HCT116 (cell line): ENCODE measurements at regions not wholly inside any gene's neighbourhood (a gene's known extent, or its start where the extent isn't known, plus 50 kb on each side); places are given as distances from the start of the nearest gene placed in this dataset.

Experiments used
- ATAC-seq: fragments of 200-7000 bp; cut with Tn5 transposase; 2 replicates; pipeline ENCODE4 v1.9.1; 2020; ENCODE audit warnings: mild to moderate bottlenecking, moderate library complexity
- BruUV-seq: library from RNA; stranded (reverse); fragments of 400-500 nt; replicated peaks from 2 replicates; lab custom pipeline; 2021; lab: Mats Ljungman, UMichigan
- CTCF ChIA-PET: fragments of 300-600 bp; sonication (Branson Sonifier 250); formaldehyde crosslinking; loops from one replicate; lab custom pipeline; 2021; ENCODE audit warnings: antibody characterized with exemption; lab: Charles Lee
- POLR2A ChIA-PET: fragments of 300-600, 350-600 bp; sonication (Branson Sonifier 250); formaldehyde crosslinking; loops from one replicate; lab custom pipeline; 2021; ENCODE audit warnings: antibody characterized with exemption; lab: Charles Lee
- RAD21 ChIA-PET, 2 experiments: fragments of 300-600 bp; sonication (Branson Sonifier 250); formaldehyde crosslinking; loops; one replicate each; lab custom pipeline; 2023; ENCODE audit warnings: low total read pairs in 2 of 2; ENCODE audit not compliant: uncharacterized antibody in 2 of 2, unreplicated experiment in 2 of 2, low non-redundant PET in 1 of 2; lab: Charles Lee
- DNase-seq: peaks from one replicate; pipeline ENCODE4 v3.0.0-alpha.2; 2010; ENCODE audit warnings: low read depth, low spot score
- H2AFZ ChIP-seq: fragments of 200-600 bp; shearing (Covaris generic), sonication (generic); 2 replicates; pipeline ENCODE4 v1.6.1; 2017; ENCODE audit warnings: low read depth, mixed run types, mixed read lengths, antibody characterized with exemption, low read length; ENCODE audit not compliant: poor library complexity, severe bottlenecking
- H3K27ac ChIP-seq: 2 replicates; pipeline ENCODE4 v1.5.1; 2012; ENCODE audit warnings: low read depth, low read length
- H3K27me3 ChIP-seq: fragments of 200-600 bp; sonication (generic); 2 replicates; pipeline ENCODE4 v1.6.1; 2016; ENCODE audit warnings: mixed run types, low read length, mixed read lengths; ENCODE audit not compliant: insufficient read depth
- H3K36me3 ChIP-seq, 2 experiments: fragments of 200-500 bp in 1 of 2; fragments of 200-600 bp in 1 of 2; sonication (Bioruptor generic) in 1 of 2; sonication (generic) in 1 of 2; 2 replicates each; pipeline versions ENCODE4 v1.5.1 to v1.6.1; 2014 to 2016; ENCODE audit warnings: low read length in 2 of 2, inconsistent platforms in 1 of 2, mixed read lengths in 1 of 2, mixed run types in 1 of 2; ENCODE audit not compliant: insufficient read depth in 2 of 2, control insufficient read depth in 1 of 2
- H3K4me1 ChIP-seq, 2 experiments: fragments of 200-600 bp in 1 of 2; sonication (generic) in 1 of 2; 2 replicates each; pipeline versions ENCODE4 v1.5.1 to v1.6.1; 2012 to 2017; ENCODE audit warnings: low read length in 2 of 2, inconsistent platforms in 1 of 2, mild to moderate bottlenecking in 1 of 2, mixed read lengths in 1 of 2, mixed run types in 1 of 2, moderate library complexity in 1 of 2; ENCODE audit not compliant: insufficient read depth in 2 of 2, control insufficient read depth in 1 of 2
- H3K4me2 ChIP-seq: fragments of 200-600 bp; sonication (generic); 2 replicates; pipeline ENCODE4 v1.6.1; 2017; ENCODE audit warnings: mixed run types, low read length, mixed read lengths
- H3K4me3 ChIP-seq, 2 experiments: fragments of 200-600 bp in 1 of 2; sonication (generic) in 1 of 2; replicated peaks in 1 of 2; 2 replicates each; pipeline ENCODE4 v1.5.1; 2011 to 2016; ENCODE audit warnings: low read length in 2 of 2, control low read depth in 1 of 2, low read depth in 1 of 2, mild to moderate bottlenecking in 1 of 2, mixed read lengths in 1 of 2, mixed run types in 1 of 2
- H3K79me2 ChIP-seq: fragments of 200-600 bp; sonication (generic); 2 replicates; pipeline ENCODE4 v1.6.1; 2017; ENCODE audit warnings: mild to moderate bottlenecking, mixed run types, low read length, moderate library complexity, mixed read lengths; ENCODE audit not compliant: insufficient read depth
- H3K9ac ChIP-seq: fragments of 200-600 bp; sonication (generic); 2 replicates; pipeline ENCODE4 v1.6.1; 2016; ENCODE audit warnings: low read length, mixed read lengths
- H3K9me2 ChIP-seq: fragments of 200-600 bp; sonication (generic), shearing (Covaris generic); 2 replicates; pipeline ENCODE4 v1.6.1; 2017; ENCODE audit warnings: mixed run types, mild to moderate bottlenecking, moderate library complexity; ENCODE audit not compliant: insufficient read depth
- H3K9me3 ChIP-seq, 2 experiments: fragments of 200-500 bp in 1 of 2; fragments of 200-600 bp in 1 of 2; sonication (Bioruptor generic) in 1 of 2; sonication (generic) in 1 of 2; 2 replicates each; pipeline ENCODE4 v1.6.1; 2014 to 2017; ENCODE audit warnings: low read length in 2 of 2, mixed read lengths in 2 of 2, inconsistent platforms in 1 of 2, low read depth in 1 of 2, mild to moderate bottlenecking in 1 of 2, mixed run types in 1 of 2, moderate library complexity in 1 of 2; ENCODE audit not compliant: control insufficient read depth in 1 of 2, insufficient read depth in 1 of 2
- H4K20me1 ChIP-seq: fragments of 200-600 bp; sonication (generic), shearing (Covaris generic); 2 replicates; pipeline ENCODE4 v1.6.1; 2017; ENCODE audit warnings: mixed run types, mild to moderate bottlenecking, moderate library complexity; ENCODE audit not compliant: insufficient read depth
- CBX3 ChIP-seq: IDR thresholded peaks from 2 replicates; pipeline ENCODE4 v1.6.1; 2012; ENCODE audit warnings: low read depth
- CEBPB ChIP-seq: IDR thresholded peaks from 2 replicates; pipeline ENCODE4 v1.6.1; 2012; ENCODE audit warnings: low read depth
- EGR1 ChIP-seq: IDR thresholded peaks from 2 replicates; pipeline ENCODE4 v1.6.1; 2012; ENCODE audit warnings: low read depth
- ELF1 ChIP-seq: IDR thresholded peaks from 2 replicates; pipeline ENCODE4 v1.6.1; 2012; ENCODE audit warnings: low read depth, borderline replicate concordance
- EZH2phosphoT487 ChIP-seq: fragments of 200-600 bp; IDR thresholded peaks from 2 replicates; pipeline ENCODE4 v1.6.1; 2018; ENCODE audit warnings: antibody characterized with exemption, borderline replicate concordance
- FOSL1 ChIP-seq: IDR thresholded peaks from 2 replicates; pipeline ENCODE4 v1.6.1; 2012; ENCODE audit warnings: low read depth
- RAD21 ChIP-seq: IDR thresholded peaks from 2 replicates; pipeline ENCODE4 v1.6.1; 2012; ENCODE audit warnings: low read depth, mild to moderate bottlenecking
- SP1 ChIP-seq: IDR thresholded peaks from 2 replicates; pipeline ENCODE4 v1.6.1; 2012; ENCODE audit warnings: low read depth
- YY1 ChIP-seq: IDR thresholded peaks from 2 replicates; pipeline ENCODE4 v1.6.1; 2011; ENCODE audit warnings: low read length, low read depth, moderate library complexity, mild to moderate bottlenecking; ENCODE audit not compliant: insufficient replicate concordance; ENCODE audit errors: extremely low read depth
- ZFX ChIP-seq: fragments of 450-650 bp; IDR thresholded peaks from 2 replicates; pipeline ENCODE4 v1.6.1; 2017
- ZNF274 ChIP-seq: fragments of 200-500 bp; sonication (Bioruptor generic); IDR thresholded peaks from 2 replicates; pipeline ENCODE4 v1.6.1; 2014; ENCODE audit warnings: mild to moderate bottlenecking, low read depth, low read length, inconsistent platforms
- intact Hi-C: fragments of 100-400 bp; cut with micrococcal nuclease; formaldehyde crosslinking; loops from 2 replicates; pipeline ENCODE4 v1.10.0; 2022
- TF ChIP-seq, protein P1 (sequence below), 3 experiments: fragments of 200-600 bp in 1 of 3; sonication (generic) in 1 of 3; IDR thresholded peaks in 2 of 3; conservative IDR thresholded peaks in 1 of 3; 2 replicates each; pipeline ENCODE4 v1.5.1; 2012 to 2017; ENCODE audit warnings: low read depth in 2 of 3, low read length in 2 of 3, antibody characterized with exemption in 1 of 3, borderline replicate concordance in 1 of 3, control low read depth in 1 of 3, mild to moderate bottlenecking in 1 of 3, mixed read lengths in 1 of 3, mixed run types in 1 of 3, moderate library complexity in 1 of 3; ENCODE audit not compliant: insufficient read depth in 1 of 3
- TF ChIP-seq, protein P2 (sequence below): IDR thresholded peaks from 2 replicates; pipeline ENCODE4 v1.6.1; 2011; ENCODE audit warnings: mild to moderate bottlenecking, low read length, moderate library complexity; ENCODE audit not compliant: insufficient replicate concordance; ENCODE audit errors: extremely low read depth
- TF ChIP-seq, protein P3 (sequence below): IDR thresholded peaks from 2 replicates; pipeline ENCODE4 v1.6.1; 2012
- TF ChIP-seq, protein P4 (sequence below): IDR thresholded peaks from 2 replicates; pipeline ENCODE4 v1.6.1; 2012

DNA sequence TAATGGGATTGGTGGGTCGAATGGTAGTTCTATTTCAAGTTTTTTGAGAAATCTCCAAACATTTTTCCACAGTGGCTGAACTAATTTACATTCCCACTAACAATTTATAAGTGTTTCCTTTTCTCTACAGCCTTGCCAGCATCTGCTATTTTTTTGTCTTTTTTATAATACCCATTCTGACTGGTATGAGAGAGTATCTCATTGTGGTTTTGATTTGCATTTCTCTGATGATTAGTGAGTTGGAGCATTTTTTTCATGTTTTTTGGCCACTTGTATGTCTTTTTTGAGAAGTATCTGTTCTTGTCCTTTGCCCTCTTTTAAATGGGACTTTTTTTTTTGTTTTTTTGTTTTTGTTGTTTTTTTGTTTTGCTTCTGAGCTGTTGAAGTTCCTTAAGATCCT lies 200.0 kb upstream of the GK2 start:
- intact Hi-C loops: no loop called here
- Histone ChIP-seq H3K36me3 (no peaks in the 10 kb centered on the region), H3K4me3 (no peak overlapping the region), H3K4me1 (no peaks in the 10 kb centered on the region), H3K4me2 (no peak overlapping the region), H4K20me1 (no peaks in the 10 kb centered on the region), H3K27ac (no peak overlapping the region), H2AFZ (no peak overlapping the region), H3K79me2 (no peaks in the 10 kb centered on the region), H3K9ac (no peak overlapping the region), H3K9me3 (no peaks in the 10 kb centered on the region), H3K9me2 (no peaks in the 10 kb centered on the region), H3K27me3 (peaks cover 10% of the 10 kb centered on the region)
- ChIA-PET CTCF (no interaction called here), POLR2A (no interaction called here), RAD21 (no interaction called here)
- no peak for ATAC-seq
- BruUV-seq: no TSS peak
- TF ChIP-seq, protein P1, sequence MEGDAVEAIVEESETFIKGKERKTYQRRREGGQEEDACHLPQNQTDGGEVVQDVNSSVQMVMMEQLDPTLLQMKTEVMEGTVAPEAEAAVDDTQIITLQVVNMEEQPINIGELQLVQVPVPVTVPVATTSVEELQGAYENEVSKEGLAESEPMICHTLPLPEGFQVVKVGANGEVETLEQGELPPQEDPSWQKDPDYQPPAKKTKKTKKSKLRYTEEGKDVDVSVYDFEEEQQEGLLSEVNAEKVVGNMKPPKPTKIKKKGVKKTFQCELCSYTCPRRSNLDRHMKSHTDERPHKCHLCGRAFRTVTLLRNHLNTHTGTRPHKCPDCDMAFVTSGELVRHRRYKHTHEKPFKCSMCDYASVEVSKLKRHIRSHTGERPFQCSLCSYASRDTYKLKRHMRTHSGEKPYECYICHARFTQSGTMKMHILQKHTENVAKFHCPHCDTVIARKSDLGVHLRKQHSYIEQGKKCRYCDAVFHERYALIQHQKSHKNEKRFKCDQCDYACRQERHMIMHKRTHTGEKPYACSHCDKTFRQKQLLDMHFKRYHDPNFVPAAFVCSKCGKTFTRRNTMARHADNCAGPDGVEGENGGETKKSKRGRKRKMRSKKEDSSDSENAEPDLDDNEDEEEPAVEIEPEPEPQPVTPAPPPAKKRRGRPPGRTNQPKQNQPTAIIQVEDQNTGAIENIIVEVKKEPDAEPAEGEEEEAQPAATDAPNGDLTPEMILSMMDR (IDR thresholded peaks at IDR 0.05 in 2 of 3, conservative IDR thresholded peaks at IDR 0.05 in 1 of 3; ENCODE audit: borderline replicate concordance in 1 of 3, insufficient read depth in 1 of 3, low read depth in 2 of 3, low read length in 2 of 3): no peak
- TF ChIP-seq ZNF274 (no peak), ELF1 (no peak), CEBPB (no peak), FOSL1 (no peak), EZH2phosphoT487 (no peak), RAD21 (no peak), YY1 (no peak), EGR1 (no peak), SP1 (no peak), ZFX (no peak), CBX3 (no peak)
- TF ChIP-seq, protein P2, sequence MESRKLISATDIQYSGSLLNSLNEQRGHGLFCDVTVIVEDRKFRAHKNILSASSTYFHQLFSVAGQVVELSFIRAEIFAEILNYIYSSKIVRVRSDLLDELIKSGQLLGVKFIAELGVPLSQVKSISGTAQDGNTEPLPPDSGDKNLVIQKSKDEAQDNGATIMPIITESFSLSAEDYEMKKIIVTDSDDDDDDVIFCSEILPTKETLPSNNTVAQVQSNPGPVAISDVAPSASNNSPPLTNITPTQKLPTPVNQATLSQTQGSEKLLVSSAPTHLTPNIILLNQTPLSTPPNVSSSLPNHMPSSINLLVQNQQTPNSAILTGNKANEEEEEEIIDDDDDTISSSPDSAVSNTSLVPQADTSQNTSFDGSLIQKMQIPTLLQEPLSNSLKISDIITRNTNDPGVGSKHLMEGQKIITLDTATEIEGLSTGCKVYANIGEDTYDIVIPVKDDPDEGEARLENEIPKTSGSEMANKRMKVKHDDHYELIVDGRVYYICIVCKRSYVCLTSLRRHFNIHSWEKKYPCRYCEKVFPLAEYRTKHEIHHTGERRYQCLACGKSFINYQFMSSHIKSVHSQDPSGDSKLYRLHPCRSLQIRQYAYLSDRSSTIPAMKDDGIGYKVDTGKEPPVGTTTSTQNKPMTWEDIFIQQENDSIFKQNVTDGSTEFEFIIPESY: no peak
- TF ChIP-seq, protein P3, sequence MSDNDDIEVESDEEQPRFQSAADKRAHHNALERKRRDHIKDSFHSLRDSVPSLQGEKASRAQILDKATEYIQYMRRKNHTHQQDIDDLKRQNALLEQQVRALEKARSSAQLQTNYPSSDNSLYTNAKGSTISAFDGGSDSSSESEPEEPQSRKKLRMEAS: no peak
- TF ChIP-seq, protein P4, sequence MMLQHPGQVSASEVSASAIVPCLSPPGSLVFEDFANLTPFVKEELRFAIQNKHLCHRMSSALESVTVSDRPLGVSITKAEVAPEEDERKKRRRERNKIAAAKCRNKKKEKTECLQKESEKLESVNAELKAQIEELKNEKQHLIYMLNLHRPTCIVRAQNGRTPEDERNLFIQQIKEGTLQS: no peak
- no peak for DNase-seq
